BE2C (cell line): ENCODE measurements at regions not wholly inside any gene's neighbourhood (a gene's known extent, or its start where the extent isn't known, plus 50 kb on each side); places are given as distances from the start of the nearest gene placed in this dataset.

Experiments
- DNase-seq: peaks from one replicate; pipeline ENCODE4 v3.0.0-alpha.2; 2020
- H3K27me3 ChIP-seq: fragments of 250-450 bp; sonication (Bioruptor Pico); 2 replicates; pipeline ENCODE4 v1.5.1; 2020; ENCODE audit warnings: mild to moderate bottlenecking
- H3K36me3 ChIP-seq: fragments of 250-450 bp; sonication (Bioruptor Pico); 2 replicates; pipeline ENCODE4 v1.5.1; 2020; ENCODE audit warnings: mild to moderate bottlenecking
- H3K4me1 ChIP-seq: fragments of 250-450 bp; sonication (Bioruptor Pico); 2 replicates; pipeline ENCODE4 v1.5.1; 2020
- H3K4me3 ChIP-seq: 2 replicates; pipeline ENCODE4 v1.5.1; 2011; ENCODE audit warnings: low read depth, low read length
- H3K9me3 ChIP-seq: fragments of 250-450 bp; sonication (Bioruptor Pico); 2 replicates; pipeline ENCODE4 v1.5.1; 2020
- TF ChIP-seq, protein P1 (sequence below): IDR thresholded peaks from 2 replicates; pipeline ENCODE4 v1.5.1; 2012; ENCODE audit warnings: mild to moderate bottlenecking, low read depth, low read length

DNA sequence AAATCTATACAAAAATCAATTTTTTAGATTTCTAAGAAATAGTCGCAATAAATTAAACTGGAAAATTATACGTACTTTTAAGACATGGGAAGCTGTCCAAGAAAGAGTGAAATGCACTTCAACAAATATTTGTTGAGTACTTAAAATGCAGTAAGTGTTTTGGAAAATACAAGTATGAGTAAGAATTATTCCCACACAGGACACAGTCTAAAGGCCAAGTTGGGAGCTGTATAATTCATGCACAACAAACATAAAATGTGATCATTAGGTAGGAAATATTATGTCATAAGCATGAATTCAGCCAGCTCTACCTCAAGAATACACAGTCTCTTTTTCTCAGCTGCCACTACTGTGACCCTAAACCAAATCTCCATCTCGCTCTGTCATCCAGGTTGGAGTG is 267.6 kb downstream of the CNTN3 start:
- DNase-seq, result no peak
- Histone ChIP-seq H3K4me1 (no peaks in the 10 kb centered on the region), H3K4me3 (no peak overlapping the region), H3K36me3 (no peaks in the 10 kb centered on the region), H3K27me3 (no peaks in the 10 kb centered on the region), H3K9me3 (no peaks in the 10 kb centered on the region)
- TF ChIP-seq, protein P1, sequence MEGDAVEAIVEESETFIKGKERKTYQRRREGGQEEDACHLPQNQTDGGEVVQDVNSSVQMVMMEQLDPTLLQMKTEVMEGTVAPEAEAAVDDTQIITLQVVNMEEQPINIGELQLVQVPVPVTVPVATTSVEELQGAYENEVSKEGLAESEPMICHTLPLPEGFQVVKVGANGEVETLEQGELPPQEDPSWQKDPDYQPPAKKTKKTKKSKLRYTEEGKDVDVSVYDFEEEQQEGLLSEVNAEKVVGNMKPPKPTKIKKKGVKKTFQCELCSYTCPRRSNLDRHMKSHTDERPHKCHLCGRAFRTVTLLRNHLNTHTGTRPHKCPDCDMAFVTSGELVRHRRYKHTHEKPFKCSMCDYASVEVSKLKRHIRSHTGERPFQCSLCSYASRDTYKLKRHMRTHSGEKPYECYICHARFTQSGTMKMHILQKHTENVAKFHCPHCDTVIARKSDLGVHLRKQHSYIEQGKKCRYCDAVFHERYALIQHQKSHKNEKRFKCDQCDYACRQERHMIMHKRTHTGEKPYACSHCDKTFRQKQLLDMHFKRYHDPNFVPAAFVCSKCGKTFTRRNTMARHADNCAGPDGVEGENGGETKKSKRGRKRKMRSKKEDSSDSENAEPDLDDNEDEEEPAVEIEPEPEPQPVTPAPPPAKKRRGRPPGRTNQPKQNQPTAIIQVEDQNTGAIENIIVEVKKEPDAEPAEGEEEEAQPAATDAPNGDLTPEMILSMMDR, result no peak

DNA sequence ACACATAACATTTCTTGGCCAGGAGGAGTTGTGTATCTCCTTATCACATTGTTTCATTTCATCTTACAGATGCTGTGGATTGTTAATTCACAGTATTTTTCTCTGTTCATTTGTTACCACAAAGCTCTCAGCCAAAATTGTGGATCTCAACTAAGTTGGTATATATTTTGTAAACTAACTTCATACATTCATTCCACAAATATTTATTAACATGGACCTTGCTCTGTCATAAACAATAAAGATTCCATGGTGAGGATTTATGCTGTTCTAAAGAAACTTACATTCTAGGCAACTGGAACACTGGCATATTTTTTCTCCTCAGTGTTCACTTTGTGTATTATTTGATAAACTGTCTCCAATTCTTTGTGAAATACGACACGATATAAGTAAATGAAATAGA is 268.8 kb downstream of the CNTN3 start:
- Histone ChIP-seq H3K9me3 (no peaks in the 10 kb centered on the region), H3K4me1 (no peaks in the 10 kb centered on the region), H3K36me3 (no peaks in the 10 kb centered on the region), H3K4me3 (no peak overlapping the region), H3K27me3 (no peaks in the 10 kb centered on the region)
- TF ChIP-seq, protein P1, result no peak
- DNase-seq, result no peak

DNA sequence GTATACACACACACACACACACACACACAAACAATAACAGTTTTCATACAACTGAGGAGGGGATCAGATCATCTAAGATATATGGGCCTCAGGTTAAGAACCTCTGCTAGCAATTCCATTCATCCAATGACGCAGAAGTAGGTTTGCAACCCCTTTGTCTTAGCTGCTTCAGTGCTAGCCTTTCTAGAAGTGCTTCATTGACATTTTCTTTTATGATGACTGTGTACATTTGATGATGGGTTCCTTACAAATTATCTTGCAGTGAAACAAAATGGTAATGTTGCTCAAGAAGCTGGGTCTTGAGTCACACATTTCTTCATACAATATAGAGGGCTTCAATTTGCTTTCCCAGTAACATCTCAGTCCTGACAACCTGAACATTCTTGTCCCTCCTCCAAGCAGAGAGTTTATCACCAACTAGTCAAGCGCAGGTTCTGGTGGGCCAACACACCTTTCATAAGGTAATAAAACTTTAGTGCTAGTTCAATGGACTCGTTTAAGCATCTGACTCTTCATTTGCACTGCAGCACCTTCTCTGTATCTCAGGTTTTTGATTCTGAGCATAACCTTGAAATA is 269.5 kb downstream of the CNTN3 start:
- no peaks in the 10 kb centered on the region for H3K9me3 ChIP-seq
- TF ChIP-seq, protein P1, result no peak
- no peak for DNase-seq
- H3K36me3 ChIP-seq, result no peaks in the 10 kb centered on the region
- no peaks in the 10 kb centered on the region for H3K27me3 ChIP-seq
- no peak overlapping the region for H3K4me3 ChIP-seq
- no peaks in the 10 kb centered on the region for H3K4me1 ChIP-seq

DNA sequence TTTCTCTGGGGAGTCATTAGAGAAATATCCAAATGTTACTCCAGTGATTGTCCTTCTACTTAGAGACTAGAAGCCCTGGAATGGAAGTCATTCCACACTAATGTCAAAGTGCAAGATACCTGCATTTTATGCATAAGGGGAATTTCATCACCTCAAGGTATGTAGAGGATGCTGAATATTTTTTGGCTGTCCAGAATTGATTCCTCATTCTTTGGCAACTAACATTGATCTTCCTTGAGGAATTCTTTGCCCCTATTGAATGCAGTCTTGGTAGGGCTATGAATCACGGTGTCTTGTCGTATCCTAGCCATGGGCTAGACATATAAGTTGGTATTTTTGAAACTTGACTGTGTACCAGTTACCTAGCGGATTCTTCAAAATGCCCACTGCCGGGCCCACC is 271.1 kb downstream of the CNTN3 start:
- no peaks in the 10 kb centered on the region for H3K9me3 ChIP-seq
- DNase-seq, result no peak
- H3K27me3 ChIP-seq, result no peaks in the 10 kb centered on the region
- no peaks in the 10 kb centered on the region for H3K4me1 ChIP-seq
- no peaks in the 10 kb centered on the region for H3K36me3 ChIP-seq
- no peak overlapping the region for H3K4me3 ChIP-seq
- TF ChIP-seq, protein P1, result no peak

DNA sequence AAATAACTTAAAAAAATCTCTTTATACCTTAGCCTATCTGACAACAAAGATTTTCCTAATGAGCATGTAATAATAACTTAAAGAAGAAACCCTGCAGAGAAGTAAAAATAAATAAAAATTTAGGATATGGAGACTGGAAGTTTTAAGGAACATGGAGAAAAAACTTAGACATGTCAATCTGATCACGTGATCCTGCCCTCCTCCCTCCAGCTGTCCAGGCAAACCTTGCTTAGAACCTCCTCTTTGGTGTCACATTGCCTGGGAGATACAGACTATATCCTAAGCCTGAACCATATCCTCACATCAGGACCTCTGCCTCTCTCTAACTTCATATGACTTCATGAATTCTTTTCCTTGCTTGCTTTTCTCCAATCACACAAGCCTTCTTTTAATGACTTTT is 275.5 kb downstream of the CNTN3 start:
- TF ChIP-seq, protein P1, result no peak
- Histone ChIP-seq H3K36me3 (no peaks in the 10 kb centered on the region), H3K4me1 (no peaks in the 10 kb centered on the region), H3K27me3 (no peaks in the 10 kb centered on the region), H3K4me3 (no peak overlapping the region), H3K9me3 (no peaks in the 10 kb centered on the region)
- no peak for DNase-seq

DNA sequence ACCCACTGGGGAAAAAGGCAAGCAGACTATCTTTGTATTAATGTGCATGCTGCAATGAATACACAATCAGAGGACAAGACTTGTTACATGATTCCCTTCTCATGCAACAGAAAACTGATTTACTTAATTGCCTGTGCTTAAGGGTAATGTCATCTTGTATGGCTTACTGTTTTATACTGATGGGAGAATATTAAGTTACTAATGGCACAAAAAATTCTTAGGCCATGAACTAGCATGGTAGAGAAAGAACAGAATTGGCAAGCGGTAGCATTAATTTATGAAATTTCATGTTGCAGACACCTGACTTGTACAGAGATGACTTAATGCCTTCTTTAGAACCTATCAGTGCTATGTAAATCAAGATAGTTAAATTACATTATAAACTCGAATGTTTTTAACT is 282.3 kb downstream of the CNTN3 start:
- Histone ChIP-seq H3K27me3 (no peaks in the 10 kb centered on the region), H3K9me3 (no peaks in the 10 kb centered on the region), H3K36me3 (no peaks in the 10 kb centered on the region), H3K4me1 (no peaks in the 10 kb centered on the region), H3K4me3 (no peak overlapping the region)
- TF ChIP-seq, protein P1, result no peak
- DNase-seq, result no peak
